ENCODE measurements at regions not wholly inside any gene's neighbourhood (a gene's known extent, or its start where the extent isn't known, plus 50 kb on each side); places are given as distances from the start of the nearest gene placed in this dataset.
"Not testable (repeated sequence)": the region's sequence is repeated elsewhere in the genome, so short reads cannot be mapped to it uniquely, and the experiment has no call there.

DNA sequence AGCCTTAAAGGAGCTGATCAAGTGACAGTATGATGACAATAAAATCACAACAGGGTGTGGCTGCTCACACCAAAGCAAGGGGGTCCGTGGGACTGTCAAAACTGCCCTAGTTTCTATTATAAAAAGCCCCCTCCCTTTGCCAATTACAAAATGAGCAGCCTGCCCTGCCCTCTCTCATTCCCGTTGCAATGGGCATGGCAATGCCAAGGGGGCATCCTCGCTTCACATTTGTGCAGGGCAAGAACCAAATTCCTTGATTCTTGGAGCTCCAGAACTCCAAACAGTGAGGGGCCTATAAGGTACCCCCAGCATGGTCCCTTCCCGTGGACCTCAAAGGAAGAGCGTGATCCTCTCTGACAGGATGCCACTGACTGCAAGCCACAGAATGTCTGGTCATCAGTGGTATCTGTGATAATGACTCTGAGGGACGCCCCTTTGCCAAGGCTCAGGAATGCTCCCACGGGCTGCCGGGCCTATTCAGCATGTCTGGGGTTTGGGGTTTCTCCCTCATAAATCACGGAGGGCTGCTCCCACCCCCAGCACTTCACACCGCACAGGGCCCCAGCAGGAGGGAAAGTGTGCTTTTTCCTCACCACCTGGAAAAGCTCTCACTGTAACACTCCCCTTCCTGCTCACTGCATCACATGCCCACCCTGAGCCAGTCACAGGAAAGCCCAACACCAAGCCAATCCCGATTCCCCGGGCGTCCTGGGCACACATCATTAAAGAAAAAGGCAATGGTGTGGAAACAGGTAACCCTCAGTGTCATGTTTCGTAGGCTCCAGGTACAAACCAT is 105.1 kb upstream of the TRPM1 start:
- H3K27ac ChIP-seq: no peak overlapping the region
- TF ChIP-seq, protein P1, sequence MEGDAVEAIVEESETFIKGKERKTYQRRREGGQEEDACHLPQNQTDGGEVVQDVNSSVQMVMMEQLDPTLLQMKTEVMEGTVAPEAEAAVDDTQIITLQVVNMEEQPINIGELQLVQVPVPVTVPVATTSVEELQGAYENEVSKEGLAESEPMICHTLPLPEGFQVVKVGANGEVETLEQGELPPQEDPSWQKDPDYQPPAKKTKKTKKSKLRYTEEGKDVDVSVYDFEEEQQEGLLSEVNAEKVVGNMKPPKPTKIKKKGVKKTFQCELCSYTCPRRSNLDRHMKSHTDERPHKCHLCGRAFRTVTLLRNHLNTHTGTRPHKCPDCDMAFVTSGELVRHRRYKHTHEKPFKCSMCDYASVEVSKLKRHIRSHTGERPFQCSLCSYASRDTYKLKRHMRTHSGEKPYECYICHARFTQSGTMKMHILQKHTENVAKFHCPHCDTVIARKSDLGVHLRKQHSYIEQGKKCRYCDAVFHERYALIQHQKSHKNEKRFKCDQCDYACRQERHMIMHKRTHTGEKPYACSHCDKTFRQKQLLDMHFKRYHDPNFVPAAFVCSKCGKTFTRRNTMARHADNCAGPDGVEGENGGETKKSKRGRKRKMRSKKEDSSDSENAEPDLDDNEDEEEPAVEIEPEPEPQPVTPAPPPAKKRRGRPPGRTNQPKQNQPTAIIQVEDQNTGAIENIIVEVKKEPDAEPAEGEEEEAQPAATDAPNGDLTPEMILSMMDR (conservative IDR thresholded peaks at IDR 0.05): no peak
- no peak for TF ChIP-seq ZFX (IDR thresholded peaks at IDR 0.05)

DNA sequence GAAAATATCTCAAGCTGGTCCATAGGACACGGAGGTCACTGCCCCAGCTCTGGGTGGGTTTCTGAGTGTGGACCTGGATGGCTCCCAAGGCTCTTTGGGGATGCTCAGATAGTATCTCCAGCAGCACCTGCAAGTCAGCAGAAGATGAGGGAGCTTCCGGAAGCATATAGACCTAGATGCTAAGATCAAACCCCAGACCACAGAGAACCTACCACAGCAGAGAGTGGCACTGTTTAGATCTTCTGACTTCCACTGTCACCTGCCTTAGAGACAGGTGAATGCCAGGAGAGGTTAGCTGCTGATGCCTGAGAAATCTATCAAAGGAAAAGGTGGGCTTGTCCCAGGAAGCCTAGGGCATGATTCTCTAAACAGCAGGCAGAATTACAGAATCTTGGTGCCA is 105.7 kb upstream of the TRPM1 start:
- TF ChIP-seq ZFX (IDR thresholded peaks at IDR 0.05): no peak
- TF ChIP-seq, protein P1 (conservative IDR thresholded peaks at IDR 0.05): no peak
- no peak overlapping the region for H3K27ac ChIP-seq

DNA sequence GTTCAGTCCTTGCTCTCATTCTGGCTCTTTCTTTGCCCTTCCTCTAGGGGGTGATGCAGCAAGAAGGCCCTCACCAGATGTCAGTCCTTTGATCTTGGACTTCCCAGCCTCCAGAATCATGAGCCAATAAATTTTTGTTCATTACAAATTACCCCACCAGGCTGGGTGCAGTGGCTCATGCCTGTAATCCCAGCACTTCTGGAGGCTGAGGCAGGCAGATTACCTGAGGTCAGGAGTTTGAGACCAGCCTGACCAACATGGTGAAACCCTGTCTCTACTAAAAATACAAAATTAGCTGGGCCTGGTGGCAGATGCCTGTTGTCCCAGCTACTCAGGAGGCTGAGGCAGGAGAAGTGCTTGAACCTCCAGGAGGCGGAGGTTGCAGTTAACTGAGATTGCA is 106.3 kb upstream of the TRPM1 start:
- H3K27ac ChIP-seq: not testable (repeated sequence)

DNA sequence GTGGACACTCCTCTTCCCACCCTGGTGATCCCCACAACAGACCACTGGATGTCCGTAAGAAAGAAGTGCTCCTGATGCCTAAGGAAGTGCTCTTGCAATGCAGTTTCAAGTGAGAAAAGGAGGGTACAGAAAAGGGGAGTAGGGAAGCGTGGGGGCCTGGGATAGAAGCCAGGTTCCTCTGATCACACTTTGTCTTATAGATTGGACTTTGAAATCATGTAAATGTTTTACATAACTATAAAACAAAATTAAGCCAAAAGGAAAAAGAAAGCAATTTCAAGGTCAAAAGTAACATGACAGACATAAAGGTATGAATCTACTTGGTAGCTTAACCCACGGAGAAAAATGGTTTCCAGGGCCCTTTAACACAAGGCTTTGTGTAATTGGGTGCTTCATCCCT is 107.3 kb upstream of the TRPM1 start:
- H3K27ac ChIP-seq: no peak overlapping the region
- TF ChIP-seq ZFX (IDR thresholded peaks at IDR 0.05): no peak
- TF ChIP-seq, protein P1 (conservative IDR thresholded peaks at IDR 0.05): no peak

DNA sequence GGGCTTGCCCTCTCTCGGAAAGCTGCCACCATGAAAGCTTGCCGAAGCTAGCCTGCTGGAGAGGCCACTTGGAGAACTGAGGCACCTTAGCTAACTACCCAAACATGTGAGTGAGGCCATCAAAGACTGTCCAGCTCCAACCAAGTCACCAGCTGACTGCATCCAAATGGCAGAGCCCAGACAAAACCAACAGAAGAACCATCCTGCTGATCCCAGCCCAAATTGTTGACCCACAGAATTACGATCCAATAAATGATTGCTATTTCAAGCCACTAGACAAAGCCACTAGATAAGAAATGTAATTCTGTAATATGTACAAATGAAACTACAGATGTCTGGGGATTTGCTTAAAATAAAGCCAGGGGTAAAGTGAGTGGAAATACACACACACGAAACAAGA is 109.8 kb upstream of the TRPM1 start:
- H3K27ac ChIP-seq: no peak overlapping the region
- TF ChIP-seq, protein P1 (conservative IDR thresholded peaks at IDR 0.05): no peak
- TF ChIP-seq ZFX (IDR thresholded peaks at IDR 0.05): no peak

DNA sequence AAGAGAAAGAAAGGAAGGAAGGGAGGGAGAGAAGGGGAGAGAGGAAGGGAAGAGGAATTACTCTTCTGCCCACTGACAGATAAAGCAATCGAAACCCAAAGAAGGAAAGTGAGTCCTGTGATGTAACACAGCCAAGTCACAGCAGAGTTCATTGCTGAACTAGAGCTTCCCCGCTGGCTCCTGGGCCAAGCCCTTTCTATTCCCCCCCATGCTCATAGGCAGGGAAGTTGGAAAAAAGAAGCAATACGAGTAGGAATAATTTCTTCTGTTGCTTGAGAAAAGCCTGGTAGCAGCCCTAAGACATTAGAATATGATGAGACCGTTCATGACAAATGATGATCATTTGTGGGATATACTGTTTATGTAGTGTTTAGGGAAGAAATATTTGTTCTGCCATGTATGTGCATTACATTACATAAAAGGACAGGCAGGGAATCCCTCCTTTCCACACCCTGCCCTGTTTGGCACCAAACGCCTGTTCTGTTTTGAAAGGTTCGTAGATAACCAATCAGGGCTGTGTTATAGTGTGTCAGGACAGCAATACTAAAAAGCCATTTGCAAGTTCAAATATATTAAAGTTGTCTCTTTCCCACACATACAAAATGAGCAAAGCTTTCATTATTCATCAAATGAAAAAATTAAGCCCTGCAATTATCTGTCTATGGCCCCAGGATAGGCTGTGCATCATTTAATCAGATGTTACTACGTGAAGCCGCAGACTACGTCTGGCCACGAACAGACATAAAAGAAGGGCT is 111.0 kb upstream of the TRPM1 start:
- no peak for TF ChIP-seq ZFX (IDR thresholded peaks at IDR 0.05)
- TF ChIP-seq, protein P1 (conservative IDR thresholded peaks at IDR 0.05): no peak
- peak overlapping the region; percentile 54; the same call in 1 of the 2 replicates for H3K27ac ChIP-seq

DNA sequence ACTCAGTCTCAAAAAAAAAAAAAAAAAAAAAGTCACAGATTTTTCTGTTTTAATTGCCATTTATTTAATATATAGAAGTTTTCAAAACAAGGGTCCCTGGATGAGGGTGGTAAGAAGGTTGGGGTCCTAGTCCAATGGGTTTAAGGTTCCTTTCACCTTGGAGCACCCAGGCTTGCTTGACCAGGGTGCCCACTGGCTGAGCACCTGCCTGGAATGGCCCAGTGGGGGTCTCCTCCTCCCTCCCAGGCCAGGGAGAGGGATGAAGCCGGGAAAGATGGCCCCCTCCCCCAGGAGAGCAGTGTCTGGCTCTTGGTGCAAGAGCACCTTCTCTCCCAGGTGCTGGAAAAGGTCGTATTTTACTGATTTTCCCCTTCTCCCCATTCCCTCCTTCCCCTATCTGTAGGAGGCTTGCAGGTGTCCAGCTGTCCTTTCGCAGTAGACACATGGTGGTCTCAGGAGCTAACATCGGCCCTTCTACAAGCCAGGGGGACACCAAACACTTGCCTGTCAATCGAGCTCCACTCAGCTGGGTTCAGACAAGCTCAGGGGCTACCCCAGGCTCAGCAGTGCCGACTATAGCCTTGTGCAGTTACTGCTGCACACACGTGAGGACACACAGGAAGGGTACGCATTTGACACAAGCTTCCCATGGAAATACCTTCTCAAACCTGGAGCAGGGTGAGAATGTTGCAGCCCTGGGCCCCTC is 112.3 kb upstream of the KLF13 start:
- TF ChIP-seq, protein P1 (conservative IDR thresholded peaks at IDR 0.05): no peak
- no peak for TF ChIP-seq ZFX (IDR thresholded peaks at IDR 0.05)
- H3K27ac ChIP-seq: peak overlapping the region; percentile 57

Measured in C4-2B (cell line).